Central memory CD4-positive, alpha-beta T cell (primary cell): ENCODE measurements at regions not wholly inside any gene's neighbourhood (a gene's known extent, or its start where the extent isn't known, plus 50 kb on each side); places are given as distances from the start of the nearest gene placed in this dataset.
"Not testable (repeated sequence)": the region's sequence is repeated elsewhere in the genome, so short reads cannot be mapped to it uniquely, and the experiment has no call there.

Source experiments
- DNase-seq: peaks from one replicate; pipeline ENCODE4 v3.0.0; 2022

- no peak for DNase-seq
These were observed 190.6 kb downstream of the TUBA3C start for GRCh38 chr13:18991060-18991459.

GRCh38 chr13:18978447-18978846 is 203.2 kb downstream of the TUBA3C start:
- DNase-seq = no peak

- no peak for DNase-seq
These were observed 203.8 kb downstream of the TUBA3C start for GRCh38 chr13:18977857-18978256.

GRCh38 chr13:18971576-18972219 is 209.9 kb downstream of the TUBA3C start:
- no peak for DNase-seq

GRCh38 chr13:18965347-18965855 is 216.2 kb downstream of the TUBA3C start:
- no peak for DNase-seq

GRCh38 chr13:18964942-18965341 is 216.7 kb downstream of the TUBA3C start:
- no peak for DNase-seq

- not testable (repeated sequence) for DNase-seq
These were observed 217.9 kb downstream of the TUBA3C start for GRCh38 chr13:18963684-18964083.

- no peak for DNase-seq
These were observed 219.4 kb downstream of the TUBA3C start for GRCh38 chr13:18962168-18962734.

- DNase-seq = no peak
These were observed 220.1 kb downstream of the TUBA3C start for GRCh38 chr13:18961383-18962117.

- no peak for DNase-seq
These were observed 220.9 kb downstream of the TUBA3C start for GRCh38 chr13:18960637-18961227.

GRCh38 chr13:18959996-18960395 is 221.6 kb downstream of the TUBA3C start:
- DNase-seq = no peak

GRCh38 chr13:18959229-18959628 is 222.4 kb downstream of the TUBA3C start:
- no peak for DNase-seq

- no peak for DNase-seq
These were observed 225.0 kb downstream of the TUBA3C start for GRCh38 chr13:18956473-18957078.

- DNase-seq = no peak
These were observed 227.4 kb downstream of the TUBA3C start for GRCh38 chr13:18954254-18954653.

- no peak for DNase-seq
These were observed 228.3 kb downstream of the TUBA3C start for GRCh38 chr13:18953139-18953930.

GRCh38 chr13:18952225-18953016 is 229.2 kb downstream of the TUBA3C start:
- DNase-seq = no peak

- no peak for DNase-seq
These were observed 230.2 kb downstream of the TUBA3C start for GRCh38 chr13:18951412-18951811.

- DNase-seq = no peak
These were observed 231.7 kb downstream of the TUBA3C start for GRCh38 chr13:18949970-18950369.

GRCh38 chr13:18949489-18949761 is 232.2 kb downstream of the TUBA3C start:
- DNase-seq = no peak

GRCh38 chr13:18948664-18949488 is 232.7 kb downstream of the TUBA3C start:
- no peak for DNase-seq
